Heart left ventricle (tissue), 13 donors: ENCODE measurements at regions not wholly inside any gene's neighbourhood (a gene's known extent, or its start where the extent isn't known, plus 50 kb on each side); places are given as distances from the start of the nearest gene placed in this dataset.

Source experiments
- POLR2A ChIP-seq, 2 donors: fragments of 450-650 bp; IDR thresholded peaks; one replicate each; pipeline ENCODE4 v1.6.1; 2017; ENCODE audit warnings: antibody characterized with exemption in 2 of 2, mild to moderate bottlenecking in 2 of 2, moderate library complexity in 2 of 2
- TF ChIP-seq, protein P1 (sequence below), 12 donors: fragments of 200-600 bp; sonication (generic) in 4 of 12; IDR thresholded peaks; one replicate each; pipeline versions ENCODE4 v1.5.0 to v1.8.0; 2018 to 2022; ENCODE audit warnings: antibody characterized with exemption in 12 of 12, mild to moderate bottlenecking in 5 of 12
- donor health status: ischemic (EF 13 %, LVEDD 7.1; RV severe dilation, severe dysfunction).
- donor health status: DM: no; HTN: yes; CAD: no.
- donor health status: DM: no; HTN: no; CAD: no.
- donor health status: ischemic (EF 25% LVEDD 6.9; RV normal size, moderate dysfunction).
- donor health status: ischemic (EF 25% LVEDD 5.7; RV mildly dilated, moderate dysfunction).
- donor health status: ischemic (EF 35%, LVEDD 5.7; RV mildly dilated, moderate dysfunction).
- donor health status: nonischemic (EF 11% LVEDD 7.7; RV severe dilation, severe dysfunction).
- donor health status: DM: yes; HTN: yes; CAD: no.
- donor health status: PGD.
- donor health status: ischemic (EF 29% LVEDD 5.4; RV normal size, mild dysfunction).
- donor health status: nonischemic (EF 23%, LVEDD 6.1; RV moderate dilation, normal function).

DNA sequence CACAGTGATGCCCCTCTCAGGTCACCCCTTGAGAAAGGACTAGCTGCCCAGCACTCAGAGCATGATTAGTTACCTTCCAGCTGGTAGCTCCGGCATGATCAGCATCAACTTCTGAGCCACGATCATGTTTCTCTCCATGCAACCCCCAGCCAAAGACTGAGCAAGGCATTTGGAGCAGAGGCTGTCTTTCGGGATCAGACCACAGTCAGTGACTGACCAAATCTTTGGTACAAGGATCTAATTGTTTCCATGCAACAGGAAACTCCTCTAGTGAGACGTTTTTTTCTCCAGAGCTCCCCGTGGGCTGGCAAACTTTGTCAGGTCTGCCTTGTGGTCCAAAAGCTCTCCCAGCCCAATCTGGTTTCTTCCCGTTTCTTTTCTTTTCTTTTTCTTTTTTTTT lies 244.3 kb downstream of the METTL4 start:
- TF ChIP-seq, protein P1, sequence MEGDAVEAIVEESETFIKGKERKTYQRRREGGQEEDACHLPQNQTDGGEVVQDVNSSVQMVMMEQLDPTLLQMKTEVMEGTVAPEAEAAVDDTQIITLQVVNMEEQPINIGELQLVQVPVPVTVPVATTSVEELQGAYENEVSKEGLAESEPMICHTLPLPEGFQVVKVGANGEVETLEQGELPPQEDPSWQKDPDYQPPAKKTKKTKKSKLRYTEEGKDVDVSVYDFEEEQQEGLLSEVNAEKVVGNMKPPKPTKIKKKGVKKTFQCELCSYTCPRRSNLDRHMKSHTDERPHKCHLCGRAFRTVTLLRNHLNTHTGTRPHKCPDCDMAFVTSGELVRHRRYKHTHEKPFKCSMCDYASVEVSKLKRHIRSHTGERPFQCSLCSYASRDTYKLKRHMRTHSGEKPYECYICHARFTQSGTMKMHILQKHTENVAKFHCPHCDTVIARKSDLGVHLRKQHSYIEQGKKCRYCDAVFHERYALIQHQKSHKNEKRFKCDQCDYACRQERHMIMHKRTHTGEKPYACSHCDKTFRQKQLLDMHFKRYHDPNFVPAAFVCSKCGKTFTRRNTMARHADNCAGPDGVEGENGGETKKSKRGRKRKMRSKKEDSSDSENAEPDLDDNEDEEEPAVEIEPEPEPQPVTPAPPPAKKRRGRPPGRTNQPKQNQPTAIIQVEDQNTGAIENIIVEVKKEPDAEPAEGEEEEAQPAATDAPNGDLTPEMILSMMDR (IDR thresholded peaks at IDR 0.05) = no peak
- no peak for TF ChIP-seq POLR2A (IDR thresholded peaks at IDR 0.05)
